CD8-positive, alpha-beta memory T cell (primary cell): ENCODE measurements at regions not wholly inside any gene's neighbourhood (a gene's known extent, or its start where the extent isn't known, plus 50 kb on each side); places are given as distances from the start of the nearest gene placed in this dataset.

Source experiments
- CTCF ChIA-PET: fragments of 350-600 bp; sonication (Branson Sonifier 250); formaldehyde crosslinking; loops from one replicate; lab custom pipeline; 2021; ENCODE audit warnings: antibody characterized with exemption; lab: Charles Lee
- POLR2A ChIA-PET: fragments of 350-600 bp; sonication (Branson Sonifier 250); formaldehyde crosslinking; loops from one replicate; lab custom pipeline; 2021; ENCODE audit warnings: antibody characterized with exemption; lab: Charles Lee
- DNase-seq, 5 donors: peaks; one replicate each; pipeline versions ENCODE4 v3.0.0 to v3.0.0-alpha.2; 2020 to 2022; ENCODE audit warnings: mixed read lengths in 1 of 5
- H3K27ac ChIP-seq: one replicate; pipeline ENCODE4 v1.7.0; 2013; ENCODE audit warnings: low read depth, mild to moderate bottlenecking, low read length, moderate library complexity
- H3K27me3 ChIP-seq: 2 replicates; pipeline ENCODE4 v1.7.0; 2013; ENCODE audit warnings: low read length, mild to moderate bottlenecking; ENCODE audit not compliant: insufficient read depth, poor library complexity, severe bottlenecking
- H3K36me3 ChIP-seq: 2 replicates; pipeline ENCODE4 v1.7.0; 2013; ENCODE audit warnings: mild to moderate bottlenecking, low read length, moderate library complexity; ENCODE audit not compliant: insufficient read depth
- H3K4me1 ChIP-seq: 2 replicates; pipeline ENCODE4 v1.7.0; 2013; ENCODE audit warnings: mild to moderate bottlenecking, low read length, moderate library complexity; ENCODE audit not compliant: insufficient read depth
- H3K4me3 ChIP-seq: 2 replicates; pipeline ENCODE4 v1.7.0; 2013; ENCODE audit warnings: mild to moderate bottlenecking, low read length
- H3K9me3 ChIP-seq: 2 replicates; pipeline ENCODE4 v1.7.0; 2013; ENCODE audit warnings: mild to moderate bottlenecking, low read length
- H3K27ac Mint-ChIP-seq, 8 donors: one replicate each; pipeline ENCODE4 v1.8.0; 2020 to 2021; ENCODE audit warnings: mixed read lengths in 8 of 8, mild to moderate bottlenecking in 6 of 8, inconsistent platforms in 3 of 8, moderate library complexity in 3 of 8
- H3K27me3 Mint-ChIP-seq, 2 donors: one replicate each; pipeline ENCODE4 v1.8.0; 2020 to 2021; ENCODE audit warnings: mixed read lengths in 2 of 2, mild to moderate bottlenecking in 1 of 2, moderate library complexity in 1 of 2
- H3K36me3 Mint-ChIP-seq, 3 donors: one replicate each; pipeline ENCODE4 v1.8.0; 2020 to 2021; ENCODE audit warnings: mixed read lengths in 3 of 3, inconsistent platforms in 1 of 3, mild to moderate bottlenecking in 1 of 3
- H3K4me1 Mint-ChIP-seq, 3 donors: one replicate each; pipeline ENCODE4 v1.8.0; 2020 to 2021; ENCODE audit warnings: mixed read lengths in 3 of 3, inconsistent platforms in 1 of 3, mild to moderate bottlenecking in 1 of 3
- H3K4me3 Mint-ChIP-seq, 7 donors: one replicate each; pipeline ENCODE4 v1.8.0; 2020 to 2021; ENCODE audit warnings: mixed read lengths in 7 of 7, mild to moderate bottlenecking in 6 of 7, moderate library complexity in 4 of 7, inconsistent platforms in 2 of 7
- H3K9me3 Mint-ChIP-seq, 5 donors: one replicate each; pipeline ENCODE4 v1.8.0; 2020 to 2022; ENCODE audit warnings: mixed read lengths in 5 of 5, mild to moderate bottlenecking in 3 of 5, moderate library complexity in 2 of 5, inconsistent platforms in 1 of 5

- no peak overlapping the region for H3K27ac ChIP-seq
- H3K4me3 Mint-ChIP-seq: no peak overlapping the region
- no peaks in the 10 kb centered on the region for H3K4me1 ChIP-seq
- H3K4me1 Mint-ChIP-seq: no peaks in the 10 kb centered on the region
- no peaks in the 10 kb centered on the region for H3K9me3 ChIP-seq
- CTCF ChIA-PET: no interaction called here
- no peaks in the 10 kb centered on the region for H3K36me3 Mint-ChIP-seq
- H3K27me3 Mint-ChIP-seq: peaks cover 0 to 2% of the 10 kb centered on the region in 2 donors
- H3K27ac Mint-ChIP-seq: no peak overlapping the region
- H3K27me3 ChIP-seq: no peaks in the 10 kb centered on the region
- H3K36me3 ChIP-seq: no peaks in the 10 kb centered on the region
- H3K9me3 Mint-ChIP-seq: peaks cover 3 to 10% (median 5%) of the 10 kb centered on the region in 5 donors
- no peak overlapping the region for H3K4me3 ChIP-seq
- no peak for DNase-seq
- POLR2A ChIA-PET: no interaction called here
These were observed 1048.5 kb downstream of the GALC start for GRCh38 chr14:86944434-86944833.

- POLR2A ChIA-PET: no interaction called here
- H3K4me1 ChIP-seq: no peaks in the 10 kb centered on the region
- no peaks in the 10 kb centered on the region for H3K36me3 ChIP-seq
- no peak for DNase-seq
- Mint-ChIP-seq H3K9me3 (peaks cover 0 to 12% (median 6%) of the 10 kb centered on the region in 5 donors), H3K4me3 (no peak overlapping the region), H3K36me3 (no peaks in the 10 kb centered on the region), H3K4me1 (no peaks in the 10 kb centered on the region), H3K27me3 (peaks cover 0 to 2% of the 10 kb centered on the region in 2 donors), H3K27ac (no peak overlapping the region)
- no peaks in the 10 kb centered on the region for H3K27me3 ChIP-seq
- no peak overlapping the region for H3K4me3 ChIP-seq
- no peaks in the 10 kb centered on the region for H3K9me3 ChIP-seq
- CTCF ChIA-PET: no interaction called here
- H3K27ac ChIP-seq: no peak overlapping the region
These were observed 1049.3 kb downstream of the GALC start for GRCh38 chr14:86943391-86944365.

- POLR2A ChIA-PET: no interaction called here
- no peak overlapping the region for H3K4me3 ChIP-seq
These were observed 1050.0 kb downstream of the GALC start for GRCh38 chr14:86942936-86943335.

GRCh38 chr14:86940106-86940505, 1052.9 kb downstream of the GALC start:
- POLR2A ChIA-PET: no interaction called here
- H3K4me1 ChIP-seq: no peaks in the 10 kb centered on the region
- no peaks in the 10 kb centered on the region for H3K9me3 ChIP-seq
- Mint-ChIP-seq H3K27ac (no peak overlapping the region), H3K9me3 (peaks cover 0 to 14% (median 5%) of the 10 kb centered on the region in 5 donors), H3K4me1 (no peaks in the 10 kb centered on the region), H3K4me3 (no peak overlapping the region), H3K27me3 (no peaks in the 10 kb centered on the region), H3K36me3 (no peaks in the 10 kb centered on the region)
- no peaks in the 10 kb centered on the region for H3K27me3 ChIP-seq
- no peak overlapping the region for H3K4me3 ChIP-seq
- H3K36me3 ChIP-seq: no peaks in the 10 kb centered on the region
- CTCF ChIA-PET: no interaction called here
- no peak overlapping the region for H3K27ac ChIP-seq
- DNase-seq: no peak

More at GRCh38 chr14:86942936-86943335, 1050.0 kb downstream of the GALC start:
- Mint-ChIP-seq H3K9me3 (peaks cover 0 to 12% (median 6%) of the 10 kb centered on the region in 5 donors), H3K36me3 (no peaks in the 10 kb centered on the region), H3K4me3 (no peak overlapping the region), H3K27ac (no peak overlapping the region), H3K27me3 (peaks cover 0 to 2% of the 10 kb centered on the region in 2 donors), H3K4me1 (no peaks in the 10 kb centered on the region)
- H3K4me1 ChIP-seq: no peaks in the 10 kb centered on the region
- CTCF ChIA-PET: no interaction called here
- no peak overlapping the region for H3K27ac ChIP-seq
- H3K9me3 ChIP-seq: no peaks in the 10 kb centered on the region
- DNase-seq: no peak
- no peaks in the 10 kb centered on the region for H3K27me3 ChIP-seq
- no peaks in the 10 kb centered on the region for H3K36me3 ChIP-seq

- no peaks in the 10 kb centered on the region for H3K36me3 ChIP-seq
- DNase-seq: no peak
- no peak overlapping the region for H3K4me3 ChIP-seq
- ChIA-PET POLR2A (no interaction called here), CTCF (no interaction called here)
- H3K4me1 Mint-ChIP-seq: no peaks in the 10 kb centered on the region
- no peak overlapping the region for H3K27ac ChIP-seq
- no peak overlapping the region for H3K4me3 Mint-ChIP-seq
- H3K27me3 Mint-ChIP-seq: no peaks in the 10 kb centered on the region
- no peak overlapping the region for H3K27ac Mint-ChIP-seq
- H3K4me1 ChIP-seq: no peaks in the 10 kb centered on the region
- H3K36me3 Mint-ChIP-seq: no peaks in the 10 kb centered on the region
- H3K27me3 ChIP-seq: no peaks in the 10 kb centered on the region
- H3K9me3 ChIP-seq: no peaks in the 10 kb centered on the region
- peaks cover 0 to 20% (median 8%) of the 10 kb centered on the region in 5 donors for H3K9me3 Mint-ChIP-seq
These were observed 1054.7 kb downstream of the GALC start for GRCh38 chr14:86938320-86938719.

DNA sequence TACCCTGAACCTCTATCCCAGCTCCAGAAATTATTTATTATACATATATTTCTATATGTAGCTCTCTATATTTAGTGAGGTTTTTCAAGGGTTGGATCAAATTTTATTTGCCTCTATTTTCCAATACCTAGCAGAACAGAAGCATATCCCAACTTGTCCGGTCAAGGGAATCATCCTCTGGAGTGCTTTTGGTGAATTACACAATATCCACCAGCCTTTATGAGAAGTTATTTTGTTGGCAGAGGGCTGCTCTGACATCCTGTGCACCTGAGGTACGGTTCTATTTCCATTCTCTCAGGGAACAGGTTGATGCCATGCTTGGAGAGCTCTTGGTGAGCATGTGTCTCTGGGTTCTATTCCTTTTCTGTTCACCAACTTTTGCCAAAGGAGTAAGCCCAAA, 1056.4 kb downstream of the GALC start:
- POLR2A ChIA-PET: no interaction called here

GRCh38 chr14:86935241-86935885, 1057.6 kb downstream of the GALC start:
- Histone ChIP-seq H3K4me1 (no peaks in the 10 kb centered on the region), H3K27me3 (no peaks in the 10 kb centered on the region)
- POLR2A ChIA-PET: no interaction called here

More for the DNA sequence above, 1056.4 kb downstream of the GALC start:
- Histone ChIP-seq H3K9me3 (no peaks in the 10 kb centered on the region), H3K27ac (no peak overlapping the region), H3K36me3 (no peaks in the 10 kb centered on the region), H3K27me3 (no peaks in the 10 kb centered on the region), H3K4me1 (no peaks in the 10 kb centered on the region), H3K4me3 (no peak overlapping the region)
- CTCF ChIA-PET: no interaction called here
- H3K27me3 Mint-ChIP-seq: no peaks in the 10 kb centered on the region
- DNase-seq: no peak
- H3K36me3 Mint-ChIP-seq: no peaks in the 10 kb centered on the region
- no peak overlapping the region for H3K27ac Mint-ChIP-seq
- H3K4me1 Mint-ChIP-seq: no peaks in the 10 kb centered on the region
- H3K9me3 Mint-ChIP-seq: peaks cover 0 to 21% (median 5%) of the 10 kb centered on the region in 5 donors
- no peak overlapping the region for H3K4me3 Mint-ChIP-seq

GRCh38 chr14:86933958-86934595, 1058.9 kb downstream of the GALC start:
- H3K27me3 Mint-ChIP-seq: no peaks in the 10 kb centered on the region
- no peaks in the 10 kb centered on the region for H3K36me3 Mint-ChIP-seq

More at GRCh38 chr14:86935241-86935885, 1057.6 kb downstream of the GALC start:
- Histone ChIP-seq H3K9me3 (no peaks in the 10 kb centered on the region), H3K36me3 (no peaks in the 10 kb centered on the region), H3K27ac (no peak overlapping the region), H3K4me3 (no peak overlapping the region)
- Mint-ChIP-seq H3K9me3 (peaks cover 0 to 21% (median 4%) of the 10 kb centered on the region in 5 donors), H3K36me3 (no peaks in the 10 kb centered on the region), H3K27me3 (no peaks in the 10 kb centered on the region), H3K4me1 (no peaks in the 10 kb centered on the region), H3K4me3 (no peak overlapping the region), H3K27ac (no peak overlapping the region)
- DNase-seq: no peak
- CTCF ChIA-PET: no interaction called here

More at GRCh38 chr14:86933958-86934595, 1058.9 kb downstream of the GALC start:
- Mint-ChIP-seq H3K4me3 (no peak overlapping the region), H3K9me3 (peaks cover under 1 to 13% (median 4%) of the 10 kb centered on the region in 5 donors), H3K27ac (no peak overlapping the region), H3K4me1 (no peaks in the 10 kb centered on the region)
- Histone ChIP-seq H3K36me3 (no peaks in the 10 kb centered on the region), H3K27ac (no peak overlapping the region), H3K9me3 (no peaks in the 10 kb centered on the region), H3K27me3 (no peaks in the 10 kb centered on the region), H3K4me3 (no peak overlapping the region), H3K4me1 (no peaks in the 10 kb centered on the region)
- ChIA-PET CTCF (interaction anchor here (1.1 kb wide), 1 partner anchor 21 kb away, joined by 3 read pairs; no protein-coding TSS in a partner anchor), POLR2A (no interaction called here)
- no peak for DNase-seq
